DMS53 (cell line): ENCODE measurements at regions not wholly inside any gene's neighbourhood (a gene's known extent, or its start where the extent isn't known, plus 50 kb on each side); places are given as distances from the start of the nearest gene placed in this dataset.
A peak's percentile ranks its signal among the peaks of the same experiment; 100 is the strongest.

ENCODE experiments used
- DNase-seq: peaks from one replicate; lab custom pipeline; 2025; lab: John Stamatoyannopoulos, UW

- no peak for DNase-seq
Measured at GRCh38 chr12:67456431-67456901, 187.3 kb downstream of the CAND1 start.

DNA sequence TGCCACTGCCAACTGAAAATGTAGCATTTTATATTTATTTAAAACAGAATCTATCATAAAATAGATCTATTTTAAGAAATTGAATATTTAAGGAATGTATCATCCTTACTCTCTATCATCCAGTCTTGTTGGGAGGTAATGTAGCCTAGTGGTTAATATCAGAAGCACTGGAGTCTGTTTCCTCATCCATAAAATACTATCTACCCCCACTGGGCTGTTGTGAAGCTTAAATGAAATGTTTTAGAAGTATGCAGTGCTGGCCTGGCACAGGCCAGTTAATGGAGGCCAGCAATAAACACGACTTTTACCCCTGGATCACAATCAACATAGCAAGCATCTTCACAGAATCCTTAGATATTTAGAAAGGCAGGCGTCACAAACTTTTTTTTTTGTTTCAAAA lies 188.0 kb downstream of the CAND1 start:
- no peak for DNase-seq

DNA sequence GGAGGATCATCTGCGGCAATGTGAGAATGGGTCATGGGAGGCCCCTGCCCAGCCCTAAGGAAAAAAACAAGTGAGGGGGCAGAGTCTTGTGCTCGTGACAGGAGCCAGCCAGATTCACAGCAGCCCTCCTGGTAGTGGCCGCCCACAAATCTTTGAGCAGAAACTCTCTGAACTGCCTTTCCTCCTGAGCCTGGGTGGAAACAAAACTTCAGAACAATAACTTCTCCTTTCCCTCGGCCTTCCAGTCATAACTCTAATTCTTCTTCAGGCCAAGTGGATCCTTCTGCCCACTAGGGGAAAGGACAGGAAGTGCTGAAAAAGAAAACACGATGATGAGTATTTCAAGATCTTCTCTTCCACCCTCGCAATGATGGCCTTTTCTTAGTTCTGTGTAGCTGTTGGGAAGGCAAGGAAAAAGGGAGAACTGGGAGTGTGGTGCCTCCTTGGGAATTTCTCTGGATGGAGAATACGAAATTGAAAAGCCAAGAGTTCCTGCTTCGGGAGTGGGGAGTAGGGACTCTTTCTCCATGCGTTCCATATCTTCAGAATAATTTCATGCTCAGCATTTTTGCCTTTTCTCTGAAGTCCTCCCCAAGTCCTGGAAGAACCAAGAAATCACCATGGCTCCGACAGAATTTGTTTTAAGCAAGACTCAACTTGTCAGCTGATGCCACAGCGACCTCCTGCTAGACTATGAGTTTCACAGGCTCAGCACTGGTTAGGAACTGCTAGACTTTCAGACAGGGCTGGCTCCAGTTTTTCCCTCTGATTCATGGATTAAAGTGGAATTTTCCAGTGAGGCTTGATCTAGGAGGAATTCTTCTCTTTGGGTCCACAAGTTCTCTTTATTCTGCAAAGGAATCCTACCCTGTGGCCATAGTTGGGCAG lies 188.9 kb downstream of the CAND1 start:
- DNase-seq: peak; percentile 29

DNA sequence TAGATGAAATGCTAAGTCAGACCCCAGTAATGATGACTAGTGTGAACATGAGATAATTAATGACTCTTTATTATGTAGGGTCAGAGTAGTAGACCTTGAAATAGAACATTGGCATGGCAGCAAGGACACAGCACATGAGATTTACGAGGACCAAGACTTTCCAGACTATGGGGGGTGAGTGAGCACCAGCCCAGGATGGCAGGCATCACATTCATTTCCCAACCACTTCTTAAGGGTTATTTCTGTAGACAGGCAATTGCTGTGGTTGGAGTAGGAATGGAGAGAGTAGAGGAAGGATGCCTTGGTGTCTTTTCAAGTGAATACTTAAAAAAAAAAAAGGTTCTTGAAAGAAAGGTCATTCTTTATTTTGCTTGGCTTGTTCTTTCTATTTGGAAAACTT lies 189.4 kb upstream of the DYRK2 start:
- no peak for DNase-seq

- DNase-seq: no peak
Measured at GRCh38 chr12:67459578-67459977, 189.0 kb upstream of the DYRK2 start.

GRCh38 chr12:67460388-67460787 lies 188.2 kb upstream of the DYRK2 start:
- no peak for DNase-seq

- DNase-seq: no peak
Measured at GRCh38 chr12:67468549-67469245, 179.8 kb upstream of the DYRK2 start.

DNA sequence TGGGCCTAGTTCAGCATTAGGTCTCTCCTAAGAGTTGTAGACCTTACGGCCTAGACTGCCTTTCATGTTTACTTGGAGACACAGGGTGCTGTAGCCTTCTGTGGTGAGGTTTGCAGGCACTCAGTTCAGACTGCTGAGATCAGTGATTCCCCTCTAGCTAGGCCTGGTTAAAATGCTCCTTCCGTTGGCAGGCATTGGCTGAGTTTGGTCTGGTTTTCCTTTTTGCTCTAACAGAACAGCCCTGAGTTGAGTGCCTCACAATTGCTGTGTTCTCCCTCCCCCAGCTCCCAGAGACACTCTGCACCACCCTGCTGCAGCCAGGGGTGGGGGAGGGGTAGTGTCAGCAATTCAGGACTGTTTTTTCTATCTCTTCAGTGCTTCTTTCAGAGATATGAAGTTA lies 178.9 kb upstream of the DYRK2 start:
- no peak for DNase-seq

DNA sequence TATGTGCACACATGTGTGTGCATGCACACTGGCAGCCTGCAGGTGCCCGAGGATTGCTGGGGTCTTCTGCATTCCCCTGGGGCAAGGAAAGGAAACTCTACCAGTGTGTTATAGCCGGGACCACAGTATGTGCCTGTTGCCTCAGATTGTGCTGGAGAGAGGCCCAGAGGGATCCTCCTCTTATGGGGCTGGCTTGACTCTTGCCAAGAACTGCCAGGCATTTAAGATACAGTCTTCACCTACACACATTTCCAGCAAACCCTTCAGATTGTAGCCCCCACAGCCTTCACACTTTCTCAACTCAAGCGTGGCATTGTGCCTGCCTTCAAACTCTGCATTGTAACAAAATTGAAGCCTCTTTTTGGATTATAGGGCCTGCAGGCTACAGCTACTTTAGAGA lies 176.7 kb upstream of the DYRK2 start:
- DNase-seq: no peak

DNA sequence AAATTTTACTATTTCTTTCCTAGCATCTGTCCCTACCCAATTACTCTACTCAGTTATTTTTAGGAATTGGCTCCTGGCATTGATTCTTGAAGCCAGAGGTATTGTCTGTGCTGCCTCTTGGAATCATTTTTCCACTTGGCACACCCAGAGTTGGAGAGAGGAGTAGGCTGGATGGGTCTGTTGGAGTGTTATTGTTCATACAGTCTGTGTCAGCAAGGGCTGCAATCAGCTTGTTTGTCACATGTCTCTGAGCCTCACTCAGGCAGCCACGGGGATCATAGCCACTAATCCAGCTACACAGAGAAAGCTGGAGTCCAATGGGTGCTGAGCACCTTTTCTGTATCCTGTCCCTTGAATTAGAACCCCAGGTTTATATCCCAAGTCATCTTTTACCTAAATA lies 176.0 kb upstream of the DYRK2 start:
- DNase-seq: no peak

GRCh38 chr12:67474934-67475620 lies 173.5 kb upstream of the DYRK2 start:
- no peak for DNase-seq

- no peak for DNase-seq
Measured at GRCh38 chr12:67475725-67476124, 172.8 kb upstream of the DYRK2 start.

- DNase-seq: no peak
Measured at GRCh38 chr12:67477681-67478265, 170.8 kb upstream of the DYRK2 start.

DNA sequence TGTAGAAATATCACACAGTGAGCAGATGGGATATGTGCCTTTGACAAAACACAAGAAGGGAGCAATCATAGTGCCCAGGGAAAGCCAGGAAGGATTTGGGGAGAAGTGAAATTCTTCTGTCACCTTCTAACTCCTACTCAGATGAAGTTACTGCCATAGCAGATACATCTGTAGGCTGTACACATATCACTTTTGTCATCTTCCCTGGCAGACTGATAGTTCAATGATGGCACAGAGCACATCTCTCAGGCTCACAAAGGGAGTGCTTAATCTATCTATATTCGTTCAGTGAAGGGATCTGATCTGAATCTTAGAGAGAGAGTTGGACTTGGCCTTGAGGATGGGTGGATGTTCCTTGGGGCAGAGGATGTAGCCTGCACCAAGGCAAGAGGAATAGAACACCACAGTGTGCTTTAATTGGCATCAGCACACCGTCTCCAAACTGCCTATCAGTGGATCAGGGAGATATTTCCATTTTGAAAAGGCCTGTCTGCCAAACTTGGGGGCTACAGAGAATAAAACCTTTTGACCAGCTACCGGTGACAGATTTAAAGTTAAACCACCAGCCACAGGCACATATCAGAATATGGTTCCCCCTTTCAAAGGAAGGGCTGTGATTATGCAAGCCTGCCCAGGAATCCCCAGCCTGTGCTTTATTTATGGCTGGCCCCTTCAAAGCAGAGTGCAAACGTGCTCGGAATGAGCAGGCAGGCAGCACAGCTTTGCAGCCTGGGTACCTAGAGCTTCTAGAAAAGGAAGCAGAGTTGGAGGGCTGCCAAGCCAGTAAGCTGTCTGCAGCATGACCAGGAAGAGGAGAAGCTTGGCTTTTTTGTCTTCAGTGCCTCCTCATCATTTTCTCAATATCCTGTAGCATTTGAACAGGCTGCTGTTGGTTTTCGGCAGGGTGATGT lies 165.5 kb upstream of the DYRK2 start:
- peak; percentile 71 for DNase-seq

GRCh38 chr12:67483871-67484554 lies 164.5 kb upstream of the DYRK2 start:
- peak; percentile 50 for DNase-seq

DNA sequence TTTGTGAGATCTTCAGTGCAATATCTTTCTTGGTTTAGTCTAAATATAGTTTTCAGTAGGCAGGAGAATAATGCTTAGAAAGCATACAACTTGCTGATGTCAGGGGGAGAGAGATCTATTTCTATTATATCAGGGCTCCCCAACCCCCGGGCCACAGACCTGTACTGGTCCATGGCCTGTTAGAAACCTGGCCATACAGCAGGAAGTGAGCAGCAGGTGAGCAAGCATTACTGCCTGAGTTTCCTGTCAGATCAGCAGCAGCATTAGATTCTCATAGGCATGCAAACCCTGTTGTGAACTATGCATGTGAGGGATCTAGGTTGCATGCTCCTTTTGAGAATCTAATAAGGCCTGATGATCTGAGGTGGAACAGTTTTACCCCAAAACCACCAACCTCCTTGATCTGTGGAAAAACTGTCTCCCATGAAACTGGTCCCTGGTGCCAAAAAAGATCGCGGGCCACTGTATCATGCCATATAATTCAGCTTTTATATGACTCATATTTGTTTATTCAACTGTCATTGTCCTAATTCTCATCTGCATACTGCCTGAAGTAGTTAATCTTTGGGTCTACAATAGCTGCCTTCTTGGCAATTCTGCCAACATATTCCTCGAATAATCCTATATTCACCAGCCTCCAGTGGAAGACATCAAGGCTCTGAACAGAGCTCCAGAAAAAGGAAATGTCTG lies 163.6 kb upstream of the DYRK2 start:
- DNase-seq: peak; percentile 79

DNA sequence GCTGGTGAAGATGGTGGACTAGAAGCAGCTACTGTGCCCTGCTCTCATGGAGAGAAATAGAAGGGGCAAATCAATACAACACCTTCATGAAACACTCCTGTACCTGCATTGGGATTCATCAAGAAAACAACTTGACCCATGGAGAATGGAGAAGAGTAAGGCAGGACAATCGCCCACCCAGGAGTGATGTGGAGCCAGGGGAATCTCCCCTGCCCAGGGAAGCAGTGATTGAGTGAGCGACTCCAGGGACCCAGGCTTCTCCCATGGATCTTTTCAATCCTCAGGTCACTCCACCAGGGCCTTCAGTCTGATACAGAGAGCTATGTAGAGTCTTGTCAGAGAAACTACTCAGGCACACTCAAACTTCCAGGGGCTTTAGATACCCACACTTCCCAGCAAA lies 161.9 kb upstream of the DYRK2 start:
- DNase-seq: no peak

DNA sequence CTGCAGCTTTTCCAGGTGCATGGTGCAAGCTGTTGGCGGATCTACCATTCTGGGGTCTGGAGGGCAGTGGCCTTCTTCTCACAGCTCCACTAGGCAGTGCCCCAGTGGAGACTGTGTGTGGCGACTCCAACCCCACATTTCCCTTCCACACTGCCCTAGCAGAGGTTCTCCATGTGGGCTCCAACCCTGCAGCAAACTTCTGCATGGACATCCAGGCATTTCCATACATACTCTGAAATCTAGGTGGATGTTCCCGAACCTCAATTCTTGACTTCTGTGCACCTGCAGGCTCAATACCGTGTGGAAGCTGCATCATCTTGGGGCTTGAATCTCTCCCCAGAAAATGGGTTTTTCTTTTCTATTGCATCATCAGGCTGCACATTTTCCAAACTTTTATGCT lies 160.2 kb upstream of the DYRK2 start:
- DNase-seq: peak; percentile 30

DNA sequence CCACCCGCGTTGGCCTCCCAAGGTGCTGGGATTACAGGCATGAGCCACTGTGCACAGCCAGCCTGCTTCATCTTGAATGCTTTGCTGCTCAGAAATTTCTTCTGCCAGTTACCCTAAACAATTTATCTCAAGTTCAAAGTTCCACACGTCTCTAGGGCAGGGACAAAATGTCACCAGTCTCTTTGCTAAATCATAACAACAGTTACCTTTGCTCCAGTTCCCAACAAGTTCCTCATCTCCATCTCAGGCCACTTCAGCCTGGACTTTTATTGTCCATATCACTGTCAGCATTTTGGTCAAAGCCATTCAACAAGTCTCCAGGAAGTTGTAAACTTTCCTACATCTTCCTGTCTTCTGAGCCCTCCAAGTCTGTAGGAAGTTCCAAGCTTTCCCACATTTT lies 159.5 kb upstream of the DYRK2 start:
- no peak for DNase-seq

DNA sequence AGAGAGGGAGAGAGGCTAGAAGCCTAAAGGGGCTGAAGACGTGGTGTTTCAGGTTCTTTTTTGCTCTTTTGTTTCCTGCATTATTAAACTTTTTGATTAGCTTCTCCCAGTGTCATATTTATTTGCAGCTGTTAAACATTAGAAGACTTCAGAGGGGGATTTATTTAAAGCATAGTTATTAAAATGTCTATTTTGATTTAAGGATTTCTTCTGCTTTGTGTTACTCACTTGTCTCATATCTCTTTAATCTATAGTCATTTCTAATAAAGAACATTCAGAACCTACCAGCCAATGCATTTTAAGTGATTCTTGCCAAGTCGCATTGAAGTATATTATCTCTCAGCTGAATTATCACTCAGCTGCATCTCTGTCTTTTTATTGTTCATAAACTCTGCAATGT lies 152.0 kb upstream of the DYRK2 start:
- no peak for DNase-seq
